ENCODE measurements at regions not wholly inside any gene's neighbourhood (a gene's known extent, or its start where the extent isn't known, plus 50 kb on each side); places are given as distances from the start of the nearest gene placed in this dataset.

GRCh38 chr3:181278468-181279238, 289.1 kb upstream of the DNAJC19 start:
- TF ChIP-seq CTCF (IDR thresholded peaks at IDR 0.05; ENCODE audit: low read depth, low read length, missing input control) (peak; percentile 39), SP1 (IDR thresholded peaks at IDR 0.05) (no peak), MAX (IDR thresholded peaks at IDR 0.05) (no peak), TAF1 (conservative IDR thresholded peaks at IDR 0.05) (no peak), YY1 (IDR thresholded peaks at IDR 0.05) (no peak), REST (IDR thresholded peaks at IDR 0.05) (no peak), RXRA (IDR thresholded peaks at IDR 0.05) (no peak)
